Ecto neural progenitor cell (in vitro differentiated cells): ENCODE measurements at regions not wholly inside any gene's neighbourhood (a gene's known extent, or its start where the extent isn't known, plus 50 kb on each side); places are given as distances from the start of the nearest gene placed in this dataset.

Source experiments
- DNase-seq: peaks from one replicate; pipeline ENCODE4 v3.0.0-alpha.2; 2018; ENCODE audit warnings: low spot score

DNA sequence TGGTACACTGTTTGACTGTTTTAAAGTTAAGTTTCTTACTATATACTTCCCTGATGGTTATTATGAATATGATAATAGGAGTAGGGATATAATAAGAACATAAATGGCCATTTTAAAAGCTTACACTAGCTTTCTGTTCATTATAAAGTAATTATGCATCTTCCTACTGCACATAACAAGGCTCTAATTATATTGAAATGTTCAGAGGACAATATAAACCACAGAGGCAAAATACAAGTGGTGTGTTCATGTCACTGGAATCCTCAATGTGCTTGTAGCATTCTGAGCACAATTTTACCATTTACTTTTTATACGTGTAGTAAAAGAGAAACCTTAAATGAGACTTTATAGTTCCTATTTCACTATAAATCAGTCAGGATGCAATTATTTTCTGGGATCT lies 268.3 kb downstream of the TMA16 start:
- no peak for DNase-seq

- no peak for DNase-seq
Observed at GRCh38 chr4:163764569-163764968, 270.1 kb downstream of the TMA16 start.

GRCh38 chr4:163768014-163768413 lies 273.5 kb downstream of the TMA16 start:
- DNase-seq, result no peak

- no peak for DNase-seq
Observed at GRCh38 chr4:163772238-163772637, 277.7 kb downstream of the TMA16 start.

DNA sequence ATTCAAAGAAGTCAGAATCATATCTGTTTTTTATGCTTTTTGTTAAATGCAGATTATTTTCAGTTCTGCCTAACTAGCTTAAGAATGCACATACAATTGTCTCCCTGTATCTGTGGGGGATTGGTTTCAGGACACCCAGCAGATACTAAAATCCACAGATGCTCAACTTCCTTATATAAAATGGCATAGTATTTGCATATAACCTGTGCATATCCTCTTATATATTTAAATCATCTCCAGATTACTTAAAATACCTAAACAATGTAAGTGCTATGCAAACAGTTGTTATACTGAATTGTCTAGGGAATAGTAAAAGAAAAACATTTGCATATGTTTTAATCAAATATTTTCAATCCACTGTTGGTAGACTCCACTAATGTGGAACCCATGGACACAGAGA lies 279.4 kb downstream of the TMA16 start:
- DNase-seq, result no peak

DNA sequence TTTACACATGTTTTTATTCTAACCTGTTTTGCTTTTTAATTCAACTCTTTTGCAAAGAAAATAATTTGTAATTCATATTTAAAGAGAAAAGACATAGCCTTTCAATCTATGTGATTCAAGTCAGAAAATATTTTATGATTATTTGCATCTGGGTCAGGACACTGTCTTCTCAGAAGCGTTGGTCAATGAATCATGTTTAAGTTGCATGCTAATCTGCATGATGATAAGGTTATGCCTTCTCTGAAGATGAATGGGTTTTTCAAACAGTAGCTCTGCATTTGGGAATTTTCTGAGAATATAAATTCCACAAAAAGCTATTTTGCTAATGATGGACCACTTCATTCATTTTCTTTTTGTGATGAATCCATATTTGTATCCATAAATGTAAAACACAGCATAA lies 282.5 kb downstream of the TMA16 start:
- no peak for DNase-seq

- DNase-seq, result no peak
Observed at GRCh38 chr4:163781726-163782125, 287.2 kb downstream of the TMA16 start.

GRCh38 chr4:163790231-163790630 lies 295.7 kb downstream of the TMA16 start:
- no peak for DNase-seq

- no peak for DNase-seq
Observed at GRCh38 chr4:163795885-163796284, 301.4 kb downstream of the TMA16 start.

DNA sequence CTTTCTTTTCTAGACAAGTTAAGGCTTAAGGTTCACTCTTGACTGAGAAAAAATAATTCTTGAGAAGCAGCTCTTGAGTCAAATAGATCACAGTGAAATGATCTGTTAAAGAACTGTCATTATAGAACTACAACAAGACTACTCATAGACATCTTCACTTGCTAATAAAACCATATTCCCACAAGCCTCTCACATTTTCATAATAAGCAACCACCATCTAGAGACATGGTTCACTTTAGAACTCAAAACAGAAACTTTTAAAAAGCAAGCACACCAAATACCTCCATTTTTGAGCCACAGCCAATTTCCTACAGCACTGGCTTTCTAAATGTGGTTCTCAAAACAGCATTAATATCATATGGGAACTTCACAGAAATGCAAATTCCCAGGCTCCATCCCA lies 309.5 kb downstream of the TMA16 start:
- no peak for DNase-seq

DNA sequence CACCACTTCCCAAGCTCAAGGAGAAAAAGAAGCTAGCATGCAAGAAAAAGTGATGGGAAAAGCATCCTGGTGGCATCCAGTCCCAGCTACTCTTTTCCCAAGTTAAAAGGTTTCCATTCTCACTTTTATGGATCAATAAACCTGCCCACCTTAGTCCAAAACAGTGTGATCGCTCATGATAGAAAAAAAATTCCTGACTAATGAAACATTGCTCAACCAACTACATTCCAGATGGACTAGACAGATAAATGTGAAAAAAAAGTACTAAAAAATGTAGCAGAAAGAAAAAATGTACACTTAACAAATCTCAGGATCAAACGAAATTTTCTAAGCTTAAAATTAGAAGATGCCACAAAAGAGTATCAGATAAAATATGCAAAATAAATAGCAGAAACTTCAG lies 312.2 kb downstream of the TMA16 start:
- no peak for DNase-seq

DNA sequence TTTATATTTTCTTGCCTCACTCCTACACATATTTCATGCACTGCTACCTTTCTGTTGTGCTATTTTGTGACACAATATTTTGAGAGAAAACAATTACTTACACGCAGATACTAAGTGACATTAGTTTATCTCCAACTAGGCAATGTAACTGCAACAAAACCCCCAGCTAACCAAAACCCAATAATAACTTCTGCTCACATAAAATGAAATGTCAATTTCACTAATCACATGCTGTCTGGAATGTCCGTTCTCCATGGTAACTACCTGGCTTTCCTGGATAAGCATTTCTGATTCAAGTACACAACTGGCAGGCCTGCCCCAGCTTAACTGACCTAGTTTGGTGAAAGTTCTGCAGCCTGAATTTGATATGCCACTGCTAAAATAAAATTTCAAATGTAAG lies 313.5 kb downstream of the TMA16 start:
- DNase-seq, result no peak

DNA sequence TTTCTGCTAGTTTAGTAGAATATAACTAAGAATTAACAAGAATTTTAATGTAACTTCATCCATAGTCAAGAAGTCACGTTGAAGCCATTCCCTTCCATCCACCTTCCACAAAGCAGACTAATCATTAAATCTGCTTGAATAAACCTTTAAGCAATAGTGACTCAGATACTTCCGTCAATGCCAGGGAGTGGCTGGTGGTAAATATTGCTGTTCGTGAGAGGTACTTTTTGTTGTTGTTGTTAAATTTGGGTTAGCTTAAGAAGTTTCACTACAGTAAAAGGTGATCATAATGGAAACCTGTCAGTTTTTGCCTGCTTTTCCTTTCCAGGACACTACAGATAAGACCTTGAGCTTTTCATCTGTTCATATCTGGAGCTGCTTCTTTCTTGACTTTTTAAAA lies 316.3 kb downstream of the TMA16 start:
- no peak for DNase-seq

GRCh38 chr4:163815776-163816175 lies 321.3 kb downstream of the TMA16 start:
- no peak for DNase-seq

GRCh38 chr4:163816494-163816893 lies 322.0 kb downstream of the TMA16 start:
- no peak for DNase-seq

DNA sequence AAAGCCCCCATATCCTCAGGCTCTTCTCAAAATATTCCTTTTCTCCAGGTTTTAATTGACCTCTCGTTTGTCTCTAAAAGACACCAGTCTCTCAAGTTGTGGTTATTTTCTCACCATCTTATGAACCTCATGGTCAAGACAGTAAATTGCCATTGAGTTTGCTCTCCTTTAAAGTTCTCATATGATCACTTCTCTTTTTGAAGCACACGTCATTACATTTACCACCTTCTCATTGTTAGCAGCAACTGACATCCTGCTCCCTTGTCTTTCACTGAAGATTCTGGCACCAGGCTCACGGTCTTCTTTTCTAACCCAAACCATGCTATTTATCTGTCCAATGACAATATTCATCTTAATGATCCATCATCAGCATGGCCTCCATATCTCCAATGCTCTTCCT lies 324.2 kb downstream of the TMA16 start:
- no peak for DNase-seq

DNA sequence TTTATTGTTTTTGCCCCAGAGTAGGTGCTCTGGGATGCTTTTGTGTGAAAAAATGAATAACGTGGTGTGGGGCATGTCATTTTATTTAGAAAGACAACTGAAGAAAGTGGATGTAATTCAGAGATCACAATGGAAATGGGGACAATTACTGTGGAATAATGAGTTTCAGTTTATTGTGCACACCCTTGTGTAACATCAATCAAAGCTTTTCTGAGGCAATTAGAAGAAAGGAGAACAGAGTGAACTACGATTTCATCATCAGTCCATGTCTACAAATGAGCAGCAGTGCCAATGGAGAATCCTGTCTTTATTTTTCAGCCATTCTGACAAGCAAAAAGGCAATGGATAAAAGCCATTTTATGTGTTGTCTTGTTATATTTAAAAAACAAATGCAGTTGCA lies 339.2 kb downstream of the TMA16 start:
- no peak for DNase-seq

- DNase-seq, result no peak
Observed at GRCh38 chr4:163846008-163846407, 351.5 kb downstream of the TMA16 start.

GRCh38 chr4:163852246-163852645 lies 357.8 kb downstream of the TMA16 start:
- DNase-seq, result no peak

GRCh38 chr4:163857903-163858302 lies 363.4 kb downstream of the TMA16 start:
- DNase-seq, result no peak

DNA sequence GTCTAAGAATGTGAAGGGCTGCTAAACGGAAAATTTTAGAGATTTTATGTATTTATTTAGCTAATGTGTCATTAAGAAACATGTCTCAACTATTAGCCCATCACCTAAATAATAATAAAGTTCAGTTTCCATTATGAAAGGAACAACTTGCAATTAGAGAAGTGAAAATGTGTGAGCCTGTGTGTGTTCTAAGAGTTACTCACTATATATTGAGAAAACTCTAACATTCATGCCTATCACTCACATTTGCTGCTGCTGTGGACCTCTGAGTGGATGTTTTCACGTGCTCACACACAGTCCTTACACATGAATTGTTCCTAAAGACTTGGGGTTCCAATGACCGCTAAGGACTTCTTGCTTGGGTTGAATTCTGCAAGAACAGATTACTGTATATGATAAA lies 364.0 kb downstream of the TMA16 start:
- no peak for DNase-seq

DNA sequence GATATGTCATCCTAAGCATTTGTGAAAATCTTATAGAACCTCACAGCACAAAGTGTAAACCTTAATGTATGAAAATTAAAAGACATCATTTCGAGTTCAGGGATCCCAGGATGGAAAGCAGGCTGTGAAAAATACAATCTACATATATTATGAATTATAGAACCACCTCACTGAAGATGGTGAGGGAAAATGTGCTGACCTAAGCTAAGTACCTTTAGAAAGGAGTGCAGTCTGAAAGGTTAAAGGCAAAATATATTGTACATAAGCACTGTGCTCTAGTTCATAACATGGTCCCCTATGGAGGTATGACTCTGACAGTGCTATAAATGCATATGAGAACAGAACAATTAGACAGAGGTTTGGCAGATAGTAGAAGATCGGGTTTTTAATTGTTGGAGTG lies 368.6 kb downstream of the TMA16 start:
- no peak for DNase-seq

DNA sequence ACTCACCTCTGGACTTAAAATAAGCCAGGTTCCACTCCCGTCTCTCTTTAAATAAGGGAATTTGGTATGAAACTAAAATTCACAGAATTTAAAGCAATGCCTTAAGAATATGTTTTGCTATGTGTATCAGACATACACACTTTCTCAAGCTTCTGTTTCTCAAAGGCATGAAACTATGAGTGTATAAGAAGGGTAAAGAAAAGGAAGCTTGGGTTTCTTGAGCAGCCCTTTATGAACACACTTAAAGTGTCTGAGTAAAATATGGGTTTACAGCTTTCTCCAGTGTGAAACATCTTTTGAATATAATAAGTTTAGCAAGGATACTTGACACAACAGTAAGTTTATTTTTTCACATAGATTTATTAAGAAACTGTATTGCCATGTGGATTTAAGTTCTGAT lies 370.5 kb downstream of the TMA16 start:
- no peak for DNase-seq

- no peak for DNase-seq
Observed at GRCh38 chr4:163866728-163867315, 372.3 kb downstream of the TMA16 start.

DNA sequence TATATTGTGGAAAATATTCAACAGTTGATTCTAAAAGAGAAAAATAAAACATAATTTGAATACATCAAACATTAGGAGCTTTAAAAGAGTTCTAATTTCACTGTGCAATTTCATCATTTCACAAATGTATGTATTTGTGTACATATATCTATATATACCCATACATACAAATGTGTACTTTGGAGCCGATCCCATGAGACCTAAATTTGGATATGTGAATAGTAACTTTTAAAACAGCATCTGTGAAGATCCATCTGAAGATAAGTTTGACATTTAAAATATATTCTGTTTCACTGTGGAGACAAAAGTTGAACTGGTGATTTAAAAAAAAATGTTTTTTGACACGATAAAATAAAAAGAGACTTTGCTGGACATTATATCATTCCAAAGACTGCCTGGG lies 374.0 kb downstream of the TMA16 start:
- no peak for DNase-seq
